ENCODE measurements at regions not wholly inside any gene's neighbourhood (a gene's known extent, or its start where the extent isn't known, plus 50 kb on each side); places are given as distances from the start of the nearest gene placed in this dataset.

DNA sequence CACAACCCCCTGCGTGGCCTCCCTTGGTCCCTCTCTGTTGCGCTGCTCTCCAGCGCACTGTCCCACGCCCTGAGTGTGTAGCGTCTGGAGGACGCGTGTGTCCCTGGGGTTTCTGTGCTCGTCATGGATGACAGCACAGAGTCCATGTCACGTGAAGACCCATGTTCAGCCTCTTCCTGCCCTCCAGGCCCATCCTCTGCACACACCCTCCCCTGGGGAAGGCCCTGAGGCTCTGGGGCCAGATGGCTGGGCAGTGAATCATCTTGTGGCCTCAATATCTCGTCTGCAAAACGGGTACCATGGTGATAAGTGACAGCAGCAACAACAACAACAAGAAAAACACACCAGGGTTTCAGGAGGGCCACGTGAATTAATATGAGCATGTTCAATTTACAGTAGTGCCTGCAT lies 71.5 kb upstream of the ARHGEF7 start:
- DNase-seq, result peak in 1 of 2 donors; percentile 73

DNA sequence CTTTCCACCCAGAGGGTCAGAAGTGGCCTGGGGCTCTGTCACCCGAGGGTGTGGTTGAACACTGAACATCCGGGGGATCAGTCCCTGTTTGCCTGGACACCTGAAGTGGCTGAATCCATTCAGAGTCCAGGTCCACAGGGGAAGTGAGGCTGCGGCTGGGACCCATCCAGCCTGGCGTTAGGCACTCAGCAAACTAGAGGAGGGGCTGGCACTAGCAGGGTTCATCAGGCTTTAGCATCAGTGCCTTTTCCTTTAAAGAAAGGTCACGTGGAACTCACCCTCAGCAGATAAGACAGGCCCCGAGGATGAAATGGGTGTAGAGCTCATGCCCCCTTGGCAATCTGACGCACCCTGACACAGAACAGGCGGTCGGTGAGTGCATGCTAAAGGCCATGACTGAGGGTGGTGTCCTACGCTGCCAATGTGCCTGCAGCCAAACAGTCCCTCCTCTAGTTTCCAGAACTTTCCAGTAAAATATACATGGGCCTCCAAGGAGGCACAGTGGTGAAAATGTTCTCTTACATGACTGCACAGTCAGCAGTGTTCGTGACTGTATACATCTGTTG lies 72.4 kb upstream of the ARHGEF7 start:
- no peaks in the 10 kb centered on the region for H3K36me3 ChIP-seq (ENCODE audit: control insufficient read depth in 1 of 2, insufficient read depth in 2 of 2, low read length in 1 of 2)
- H3K9me3 ChIP-seq (ENCODE audit: control insufficient read depth, low read length), result no peaks in the 10 kb centered on the region
- H3K27ac ChIP-seq (ENCODE audit: low read depth in 1 of 2, low read length in 2 of 2), result no peak overlapping the region
- ATAC-seq (ENCODE audit: low FRiP score) (no peak), DNase-seq (no peak)
- no peak overlapping the region for H3K4me3 ChIP-seq (ENCODE audit: low read length in 2 of 2)
- H3K4me1 ChIP-seq (ENCODE audit: control insufficient read depth in 1 of 2, insufficient read depth in 2 of 2, low read length in 2 of 2), result no peaks in the 10 kb centered on the region
- no peaks in the 10 kb centered on the region for H3K27me3 ChIP-seq (ENCODE audit: control insufficient read depth in 1 of 2, insufficient read depth in 2 of 2, low read length in 1 of 2)
- intact Hi-C loops (cut with DNase I), result no loop called here
- 81 to 89% methylated on average over 11 of the region's 11 CpGs for WGBS, 2 donors

More for the DNA sequence above, 71.5 kb upstream of the ARHGEF7 start:
- no peaks in the 10 kb centered on the region for H3K9me3 ChIP-seq (ENCODE audit: control insufficient read depth, low read length)
- intact Hi-C loops (cut with DNase I), result no loop called here
- peak; percentile 33 for ATAC-seq (ENCODE audit: low FRiP score)
- no peak overlapping the region for H3K27ac ChIP-seq (ENCODE audit: low read depth in 1 of 2, low read length in 2 of 2)
- no peaks in the 10 kb centered on the region for H3K27me3 ChIP-seq (ENCODE audit: control insufficient read depth in 1 of 2, insufficient read depth in 2 of 2, low read length in 1 of 2)
- H3K4me1 ChIP-seq (ENCODE audit: control insufficient read depth in 1 of 2, insufficient read depth in 2 of 2, low read length in 2 of 2), result no peaks in the 10 kb centered on the region
- WGBS, 2 donors, result 81 to 86% methylated on average over 12 of the region's 12 CpGs
- H3K4me3 ChIP-seq (ENCODE audit: low read length in 2 of 2), result no peak overlapping the region
- H3K36me3 ChIP-seq (ENCODE audit: control insufficient read depth in 1 of 2, insufficient read depth in 2 of 2, low read length in 1 of 2), result no peaks in the 10 kb centered on the region

DNA sequence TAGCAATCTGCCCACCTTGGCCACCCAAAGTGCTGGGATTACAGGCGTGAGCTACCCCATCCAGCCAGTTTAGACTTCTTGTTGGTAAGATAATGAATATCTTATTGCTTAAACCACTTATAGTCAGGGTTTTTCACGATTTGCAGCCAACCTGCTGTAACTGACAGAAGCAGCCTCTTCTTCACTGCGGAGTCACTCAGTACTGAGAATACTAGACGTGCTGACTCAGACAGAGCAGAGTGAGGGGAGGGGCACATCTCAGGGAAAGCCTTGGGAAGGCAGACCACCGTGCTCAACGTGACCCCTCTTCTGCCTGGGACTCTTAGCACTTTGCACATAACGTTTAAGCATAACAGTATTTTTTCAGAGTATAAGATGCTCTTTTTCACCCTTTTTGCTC lies 74.3 kb upstream of the ARHGEF7 start:
- no peaks in the 10 kb centered on the region for H3K27me3 ChIP-seq (ENCODE audit: control insufficient read depth in 1 of 2, insufficient read depth in 2 of 2, low read length in 1 of 2)
- H3K27ac ChIP-seq (ENCODE audit: low read depth in 1 of 2, low read length in 2 of 2), result no peak overlapping the region
- H3K4me1 ChIP-seq (ENCODE audit: control insufficient read depth in 1 of 2, insufficient read depth in 2 of 2, low read length in 2 of 2), result no peaks in the 10 kb centered on the region
- DNase-seq, result no peak
- 63 to 64% methylated on average over 7 of the region's 7 CpGs for WGBS, 2 donors
- ATAC-seq (ENCODE audit: low FRiP score), result no peak
- no peaks in the 10 kb centered on the region for H3K9me3 ChIP-seq (ENCODE audit: control insufficient read depth, low read length)
- H3K4me3 ChIP-seq (ENCODE audit: low read length in 2 of 2), result no peak overlapping the region
- H3K36me3 ChIP-seq (ENCODE audit: control insufficient read depth in 1 of 2, insufficient read depth in 2 of 2, low read length in 1 of 2), result no peaks in the 10 kb centered on the region
- intact Hi-C loops (cut with DNase I), result no loop called here

GRCh38 chr13:111039735-111040134 lies 75.4 kb upstream of the ARHGEF7 start:
- intact Hi-C loops (cut with DNase I), result no loop called here
- Histone ChIP-seq H3K27me3 (ENCODE audit: control insufficient read depth in 1 of 2, insufficient read depth in 2 of 2, low read length in 1 of 2) (no peaks in the 10 kb centered on the region), H3K4me3 (ENCODE audit: low read length in 2 of 2) (no peak overlapping the region), H3K27ac (ENCODE audit: low read depth in 1 of 2, low read length in 2 of 2) (no peak overlapping the region), H3K4me1 (ENCODE audit: control insufficient read depth in 1 of 2, insufficient read depth in 2 of 2, low read length in 2 of 2) (no peaks in the 10 kb centered on the region), H3K36me3 (ENCODE audit: control insufficient read depth in 1 of 2, insufficient read depth in 2 of 2, low read length in 1 of 2) (no peaks in the 10 kb centered on the region), H3K9me3 (ENCODE audit: control insufficient read depth, low read length) (no peaks in the 10 kb centered on the region)
- DNase-seq (no peak), ATAC-seq (ENCODE audit: low FRiP score) (no peak)
- 83 to 84% methylated on average over 5 of the region's 5 CpGs for WGBS, 2 donors

DNA sequence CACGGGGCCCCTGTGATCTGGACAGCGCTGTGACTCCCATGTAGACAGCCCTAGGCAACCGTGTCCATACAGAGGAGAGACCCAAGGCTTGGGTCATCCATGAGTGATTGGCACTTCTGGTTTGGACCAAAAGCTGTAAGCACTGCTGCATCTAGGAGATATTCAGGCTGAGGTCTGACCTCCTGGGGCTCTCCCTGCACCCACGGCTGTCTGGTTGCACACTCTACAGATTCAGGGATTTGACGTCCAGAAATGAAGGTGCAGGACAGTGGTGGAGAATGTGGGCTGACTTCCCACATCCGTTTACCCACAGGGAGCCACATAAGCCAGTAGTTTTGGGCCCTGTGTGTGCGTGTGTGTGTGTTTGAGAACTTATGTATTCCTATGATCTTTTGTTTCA lies 76.2 kb upstream of the ARHGEF7 start:
- intact Hi-C loops (cut with DNase I), result no loop called here
- DNase-seq (no peak), ATAC-seq (ENCODE audit: low FRiP score) (no peak)

GRCh38 chr13:111037927-111038326 lies 77.2 kb upstream of the ARHGEF7 start:
- H3K9me3 ChIP-seq (ENCODE audit: control insufficient read depth, low read length), result no peaks in the 10 kb centered on the region
- H3K4me3 ChIP-seq (ENCODE audit: low read length in 2 of 2), result no peak overlapping the region
- H3K27me3 ChIP-seq (ENCODE audit: control insufficient read depth in 1 of 2, insufficient read depth in 2 of 2, low read length in 1 of 2), result no peaks in the 10 kb centered on the region
- ATAC-seq (ENCODE audit: low FRiP score) (no peak), DNase-seq (no peak)
- H3K27ac ChIP-seq (ENCODE audit: low read depth in 1 of 2, low read length in 2 of 2), result no peak overlapping the region
- H3K36me3 ChIP-seq (ENCODE audit: control insufficient read depth in 1 of 2, insufficient read depth in 2 of 2, low read length in 1 of 2), result no peaks in the 10 kb centered on the region
- intact Hi-C loops (cut with DNase I), result no loop called here
- H3K4me1 ChIP-seq (ENCODE audit: control insufficient read depth in 1 of 2, insufficient read depth in 2 of 2, low read length in 2 of 2), result no peaks in the 10 kb centered on the region
- 76% methylated on average over 12 of the region's 12 CpGs for WGBS, 2 donors

More for the DNA sequence above, 76.2 kb upstream of the ARHGEF7 start:
- Histone ChIP-seq H3K27ac (ENCODE audit: low read depth in 1 of 2, low read length in 2 of 2) (no peak overlapping the region), H3K36me3 (ENCODE audit: control insufficient read depth in 1 of 2, insufficient read depth in 2 of 2, low read length in 1 of 2) (no peaks in the 10 kb centered on the region), H3K9me3 (ENCODE audit: control insufficient read depth, low read length) (no peaks in the 10 kb centered on the region), H3K4me3 (ENCODE audit: low read length in 2 of 2) (no peak overlapping the region), H3K27me3 (ENCODE audit: control insufficient read depth in 1 of 2, insufficient read depth in 2 of 2, low read length in 1 of 2) (no peaks in the 10 kb centered on the region), H3K4me1 (ENCODE audit: control insufficient read depth in 1 of 2, insufficient read depth in 2 of 2, low read length in 2 of 2) (no peaks in the 10 kb centered on the region)
- 73 to 82% methylated on average over 7 of the region's 7 CpGs for WGBS, 2 donors

DNA sequence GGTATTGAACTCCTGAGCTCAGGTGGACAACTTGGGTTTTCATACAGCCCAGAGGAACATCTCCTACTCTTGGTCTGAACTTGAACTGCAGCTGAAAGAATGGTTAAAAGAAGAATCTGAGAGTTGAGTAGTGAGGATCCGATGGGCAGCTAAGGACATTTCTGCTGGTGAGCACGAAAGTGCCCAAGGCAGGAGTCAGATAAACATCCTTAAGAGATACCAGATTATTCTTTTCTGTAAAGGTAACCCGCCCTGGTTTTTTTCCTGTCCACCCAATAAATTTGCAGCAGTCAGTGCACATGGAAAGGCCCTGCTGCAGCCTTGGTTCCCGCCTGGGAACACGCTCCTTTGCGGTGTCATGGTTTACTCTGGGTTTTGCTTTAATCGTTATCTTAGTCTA lies 78.4 kb upstream of the ARHGEF7 start:
- no peaks in the 10 kb centered on the region for H3K4me1 ChIP-seq (ENCODE audit: control insufficient read depth in 1 of 2, insufficient read depth in 2 of 2, low read length in 2 of 2)
- no peak for DNase-seq
- WGBS, 2 donors, result 93 to 94% methylated on average over 7 of the region's 7 CpGs
- no peak overlapping the region for H3K4me3 ChIP-seq (ENCODE audit: low read length in 2 of 2)
- H3K27ac ChIP-seq (ENCODE audit: low read depth in 1 of 2, low read length in 2 of 2), result no peak overlapping the region
- H3K36me3 ChIP-seq (ENCODE audit: control insufficient read depth in 1 of 2, insufficient read depth in 2 of 2, low read length in 1 of 2), result no peaks in the 10 kb centered on the region
- no peaks in the 10 kb centered on the region for H3K27me3 ChIP-seq (ENCODE audit: control insufficient read depth in 1 of 2, insufficient read depth in 2 of 2, low read length in 1 of 2)
- no peak for ATAC-seq (ENCODE audit: low FRiP score)
- no peaks in the 10 kb centered on the region for H3K9me3 ChIP-seq (ENCODE audit: control insufficient read depth, low read length)
- intact Hi-C loops (cut with DNase I), result no loop called here

GRCh38 chr13:111035861-111036260 lies 79.2 kb upstream of the ARHGEF7 start:
- H3K27me3 ChIP-seq (ENCODE audit: control insufficient read depth in 1 of 2, insufficient read depth in 2 of 2, low read length in 1 of 2), result no peaks in the 10 kb centered on the region
- H3K36me3 ChIP-seq (ENCODE audit: control insufficient read depth in 1 of 2, insufficient read depth in 2 of 2, low read length in 1 of 2), result no peaks in the 10 kb centered on the region
- no peaks in the 10 kb centered on the region for H3K4me1 ChIP-seq (ENCODE audit: control insufficient read depth in 1 of 2, insufficient read depth in 2 of 2, low read length in 2 of 2)
- no peak overlapping the region for H3K27ac ChIP-seq (ENCODE audit: low read depth in 1 of 2, low read length in 2 of 2)
- ATAC-seq (ENCODE audit: low FRiP score), result no peak
- DNase-seq, result no peak
- no peak overlapping the region for H3K4me3 ChIP-seq (ENCODE audit: low read length in 2 of 2)
- WGBS, 2 donors, result 82 to 90% methylated on average over 10 of the region's 10 CpGs
- intact Hi-C loops (cut with DNase I), result no loop called here
- H3K9me3 ChIP-seq (ENCODE audit: control insufficient read depth, low read length), result no peaks in the 10 kb centered on the region

DNA sequence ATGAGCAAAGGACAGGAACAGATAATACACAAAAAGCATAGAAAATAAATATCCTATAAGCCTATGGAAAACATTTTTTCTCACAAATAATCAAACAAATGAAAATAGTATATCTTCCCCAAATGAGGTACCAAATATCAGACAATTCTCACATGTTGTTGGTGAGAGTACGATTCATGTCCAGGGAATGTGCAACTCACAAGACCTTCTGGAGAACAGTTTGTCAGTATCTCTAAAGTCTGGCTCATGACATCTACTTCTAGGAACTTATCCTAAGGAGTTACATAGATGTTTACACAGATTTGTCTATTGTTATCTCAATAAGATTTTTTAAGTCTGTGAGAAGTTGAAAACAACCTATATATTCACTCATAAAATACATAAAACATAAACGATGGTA lies 80.3 kb upstream of the ARHGEF7 start:
- H3K4me1 ChIP-seq (ENCODE audit: control insufficient read depth in 1 of 2, insufficient read depth in 2 of 2, low read length in 2 of 2), result no peaks in the 10 kb centered on the region
- WGBS, 2 donors, result 79% methylated on average over 2 of the region's 2 CpGs
- H3K36me3 ChIP-seq (ENCODE audit: control insufficient read depth in 1 of 2, insufficient read depth in 2 of 2, low read length in 1 of 2), result no peaks in the 10 kb centered on the region
- DNase-seq (no peak), ATAC-seq (ENCODE audit: low FRiP score) (no peak)
- H3K27me3 ChIP-seq (ENCODE audit: control insufficient read depth in 1 of 2, insufficient read depth in 2 of 2, low read length in 1 of 2), result no peaks in the 10 kb centered on the region
- H3K4me3 ChIP-seq (ENCODE audit: low read length in 2 of 2), result no peak overlapping the region
- no peaks in the 10 kb centered on the region for H3K9me3 ChIP-seq (ENCODE audit: control insufficient read depth, low read length)
- intact Hi-C loops (cut with DNase I), result no loop called here
- no peak overlapping the region for H3K27ac ChIP-seq (ENCODE audit: low read depth in 1 of 2, low read length in 2 of 2)

All from aorta (tissue), 5 donors.